Spleen (tissue), 11 donors: ENCODE measurements at regions not wholly inside any gene's neighbourhood (a gene's known extent, or its start where the extent isn't known, plus 50 kb on each side); places are given as distances from the start of the nearest gene placed in this dataset.
"Not testable (repeated sequence)": the region's sequence is repeated elsewhere in the genome, so short reads cannot be mapped to it uniquely, and the experiment has no call there.

Source experiments
- DNase-seq: peaks from one replicate; pipeline ENCODE4 v3.0.0-alpha.2; 2020
- H3K27ac ChIP-seq, 8 donors: fragments of 200-600 bp; sonication (generic) in 7 of 8; 1 replicate in 4 of 8; 2 replicates in 4 of 8; pipeline versions ENCODE4 v1.5.0 to v1.8.0; 2016 to 2021; ENCODE audit warnings: inconsistent platforms in 4 of 8, mild to moderate bottlenecking in 4 of 8, moderate library complexity in 1 of 8
- H3K27me3 ChIP-seq, 7 donors: fragments of 200-600 bp; sonication (generic) in 6 of 7; replicated peaks in 1 of 7; 1 replicate in 4 of 7; 2 replicates in 3 of 7; pipeline versions ENCODE4 v1.5.0 to v1.8.0; 2016 to 2021; ENCODE audit warnings: inconsistent platforms in 3 of 7, mild to moderate bottlenecking in 1 of 7
- H3K36me3 ChIP-seq, 6 donors: fragments of 200-600 bp; sonication (generic) in 5 of 6; 1 replicate in 4 of 6; 2 replicates in 2 of 6; pipeline versions ENCODE4 v1.5.0 to v1.8.0; 2016 to 2021; ENCODE audit warnings: inconsistent platforms in 2 of 6
- H3K4me1 ChIP-seq, 6 donors: fragments of 200-600 bp; sonication (generic) in 5 of 6; 1 replicate in 3 of 6; 2 replicates in 3 of 6; pipeline versions ENCODE4 v1.5.0 to v1.8.0; 2016 to 2021; ENCODE audit warnings: inconsistent platforms in 3 of 6
- H3K4me3 ChIP-seq, 8 donors: fragments of 200-600 bp; sonication (generic) in 7 of 8; 1 replicate in 4 of 8; 2 replicates in 4 of 8; pipeline versions ENCODE4 v1.5.0 to v1.8.0; 2016 to 2021; ENCODE audit warnings: inconsistent platforms in 4 of 8, mild to moderate bottlenecking in 4 of 8, moderate library complexity in 2 of 8
- H3K9me3 ChIP-seq, 8 donors: fragments of 200-600 bp; sonication (generic) in 7 of 8; 1 replicate in 4 of 8; 2 replicates in 4 of 8; pipeline versions ENCODE4 v1.5.0 to v1.8.0; 2016 to 2021; ENCODE audit warnings: inconsistent platforms in 4 of 8
- CTCF ChIP-seq, 11 experiments: fragments of 200-600 bp in 7 of 11; fragments of 450-650 bp in 4 of 11; sonication (generic) in 4 of 11; IDR thresholded peaks in 8 of 11; conservative IDR thresholded peaks in 3 of 11; 1 replicate in 7 of 11; 2 replicates in 4 of 11; pipeline versions ENCODE4 v1.4.0 to v1.8.0; 2016 to 2021; ENCODE audit warnings: antibody characterized with exemption in 11 of 11, inconsistent platforms in 4 of 11, mild to moderate bottlenecking in 1 of 11
- POLR2A ChIP-seq, 3 donors: fragments of 450-650 bp; IDR thresholded peaks; one replicate each; pipeline ENCODE4 v1.5.1; 2017; ENCODE audit warnings: antibody characterized with exemption in 3 of 3, mild to moderate bottlenecking in 1 of 3
- POLR2AphosphoS5 ChIP-seq, 3 donors: sonication (generic); formaldehyde crosslinking; IDR thresholded peaks; one replicate each; pipeline ENCODE4 v1.5.1; 2017; ENCODE audit warnings: antibody characterized with exemption in 3 of 3
- WGBS, 5 donors: extraction: QIAGEN DNeasy Blood & Tissue Kit in 3 of 5; methylation state at CpG; one replicate each; pipeline versions ENCODE4 v1.1.5 to v1.1.7; 2013 to 2018; 5-methylcytosine and 5-hydroxymethylcytosine counted together
- intact Hi-C: fragments of 100-400 bp; cut with DNase I; formaldehyde crosslinking; loops from one replicate; pipeline ENCODE4 v1.15.0; 2023; ENCODE audit warnings: low total_unique reads
- donor health status: healthy with polysubstance abuse.
- donor health status: DM: no; HTN: no; CAD: no; lungs with moderate emphysema.
- donor health status: DM: no; HTN: no; CAD: no.
- donor health status: Bipolar disorder and iron deficiency.
- donor health status: healthy.
- donor health status: DM: no; HTN: no; CAD: no.
- donor health status: DM: yes; HTN: yes; CAD: no.

GRCh38 chr14:30193845-30194501, 266.3 kb upstream of the PRKD1 start:
- Histone ChIP-seq H3K9me3 (peaks cover 0 to 7% (median 0%) of the 10 kb centered on the region in 8 donors), H3K27me3 (no peaks in the 10 kb centered on the region), H3K36me3 (no peaks in the 10 kb centered on the region), H3K4me3 (no peak overlapping the region), H3K27ac (no peak overlapping the region), H3K4me1 (no peaks in the 10 kb centered on the region)
- no peak for DNase-seq
- 71 to 86% (median 83%) methylated on average over 4 of the region's 4 CpGs for WGBS, 5 donors
- intact Hi-C loops, result no loop called here
- TF ChIP-seq CTCF (IDR thresholded peaks at IDR 0.05 in 8 of 11, conservative IDR thresholded peaks at IDR 0.05 in 3 of 11), result no peak
- TF ChIP-seq POLR2A (IDR thresholded peaks at IDR 0.05), result no peak
- TF ChIP-seq POLR2AphosphoS5 (IDR thresholded peaks at IDR 0.05), result no peak

- TF ChIP-seq POLR2A (IDR thresholded peaks at IDR 0.05) (no peak), POLR2AphosphoS5 (IDR thresholded peaks at IDR 0.05) (no peak), CTCF (IDR thresholded peaks at IDR 0.05 in 8 of 11, conservative IDR thresholded peaks at IDR 0.05 in 3 of 11) (no peak)
- 66 to 82% (median 70%) methylated on average over 2 of the region's 2 CpGs for WGBS, 5 donors
- no peaks in the 10 kb centered on the region for H3K27me3 ChIP-seq
- no peak overlapping the region for H3K27ac ChIP-seq
- no peak for DNase-seq
- peaks cover 0 to 7% (median 0%) of the 10 kb centered on the region in 8 donors for H3K9me3 ChIP-seq
- H3K4me1 ChIP-seq, result no peaks in the 10 kb centered on the region
- H3K36me3 ChIP-seq, result no peaks in the 10 kb centered on the region
- intact Hi-C loops, result no loop called here
- H3K4me3 ChIP-seq, result no peak overlapping the region
Observed at GRCh38 chr14:30194741-30195148, 267.1 kb upstream of the PRKD1 start.

- Histone ChIP-seq H3K4me1 (no peaks in the 10 kb centered on the region), H3K27me3 (no peaks in the 10 kb centered on the region), H3K4me3 (no peak overlapping the region), H3K36me3 (no peaks in the 10 kb centered on the region), H3K27ac (no peak overlapping the region), H3K9me3 (peaks cover 0 to 7% (median 0%) of the 10 kb centered on the region in 8 donors)
- intact Hi-C loops, result no loop called here
- TF ChIP-seq POLR2A (IDR thresholded peaks at IDR 0.05) (no peak), POLR2AphosphoS5 (IDR thresholded peaks at IDR 0.05) (no peak), CTCF (IDR thresholded peaks at IDR 0.05 in 8 of 11, conservative IDR thresholded peaks at IDR 0.05 in 3 of 11) (no peak)
- WGBS, 5 donors, result 51 to 58% (median 55%) methylated on average over 3 of the region's 3 CpGs
- no peak for DNase-seq
Observed at GRCh38 chr14:30195941-30196340, 268.3 kb upstream of the PRKD1 start.

GRCh38 chr14:30196861-30197260, 269.2 kb upstream of the PRKD1 start:
- 82 to 87% (median 84%) methylated on average over 2 of the region's 2 CpGs for WGBS, 5 donors
- no peak for TF ChIP-seq POLR2AphosphoS5 (IDR thresholded peaks at IDR 0.05)

GRCh38 chr14:30198720-30199119, 271.1 kb upstream of the PRKD1 start:
- H3K4me1 ChIP-seq, H3K9me3 ChIP-seq, intact Hi-C loops, H3K36me3 ChIP-seq, H3K27me3 ChIP-seq, H3K27ac ChIP-seq, H3K4me3 ChIP-seq, DNase-seq: not testable (repeated sequence)
- WGBS, 5 donors, result 29 to 51% (median 38%) methylated on average over 3 of the region's 3 CpGs

More at GRCh38 chr14:30196861-30197260, 269.2 kb upstream of the PRKD1 start:
- H3K9me3 ChIP-seq, result peaks cover 0 to 7% (median 0%) of the 10 kb centered on the region in 8 donors
- no peak overlapping the region for H3K4me3 ChIP-seq
- no peak overlapping the region for H3K27ac ChIP-seq
- no peaks in the 10 kb centered on the region for H3K27me3 ChIP-seq
- H3K36me3 ChIP-seq, result no peaks in the 10 kb centered on the region
- intact Hi-C loops, result no loop called here
- H3K4me1 ChIP-seq, result no peaks in the 10 kb centered on the region
- DNase-seq, result no peak
